ENCODE measurements at regions not wholly inside any gene's neighbourhood (a gene's known extent, or its start where the extent isn't known, plus 50 kb on each side); places are given as distances from the start of the nearest gene placed in this dataset.

- ChIA-PET CTCF (no interaction called here), POLR2A (no interaction called here)
- H3K27ac Mint-ChIP-seq = no peak overlapping the region
- H3K4me1 Mint-ChIP-seq = no peaks in the 10 kb centered on the region
- H3K9me3 Mint-ChIP-seq = no peaks in the 10 kb centered on the region
- H3K27me3 Mint-ChIP-seq = peaks cover 2% of the 10 kb centered on the region
- no peaks in the 10 kb centered on the region for H3K36me3 Mint-ChIP-seq (ENCODE audit: low read depth)
- no peak overlapping the region for H3K4me3 Mint-ChIP-seq
- DNase-seq = no peak
These were observed 337.3 kb upstream of the ZNF32 start for GRCh38 chr10:43985941-43986340.

- Mint-ChIP-seq H3K4me3 (no peak overlapping the region), H3K9me3 (no peaks in the 10 kb centered on the region), H3K36me3 (ENCODE audit: low read depth) (no peaks in the 10 kb centered on the region), H3K4me1 (peaks cover 9% of the 10 kb centered on the region), H3K27me3 (peaks cover 2% of the 10 kb centered on the region), H3K27ac (no peak overlapping the region)
- CTCF ChIA-PET = no interaction called here
- POLR2A ChIA-PET = no interaction called here
- no peak for DNase-seq
These were observed 335.2 kb upstream of the ZNF32 start for GRCh38 chr10:43983856-43984271.

GRCh38 chr10:43983405-43983804 is 334.7 kb upstream of the ZNF32 start:
- ChIA-PET POLR2A (no interaction called here), CTCF (interaction anchor here (1.9 kb wide), 1 partner anchor 293 kb away, joined by 6 read pairs; no protein-coding TSS in a partner anchor)
- H3K4me3 Mint-ChIP-seq = no peak overlapping the region
- H3K36me3 Mint-ChIP-seq (ENCODE audit: low read depth) = no peaks in the 10 kb centered on the region
- H3K4me1 Mint-ChIP-seq = peaks cover 9% of the 10 kb centered on the region
- H3K9me3 Mint-ChIP-seq = no peaks in the 10 kb centered on the region
- peaks cover 2% of the 10 kb centered on the region for H3K27me3 Mint-ChIP-seq
- DNase-seq = no peak
- H3K27ac Mint-ChIP-seq = no peak overlapping the region

- no peak overlapping the region for H3K4me3 Mint-ChIP-seq
- H3K27ac Mint-ChIP-seq = no peak overlapping the region
- H3K27me3 Mint-ChIP-seq = no peaks in the 10 kb centered on the region
- peaks cover 9% of the 10 kb centered on the region for H3K4me1 Mint-ChIP-seq
- H3K9me3 Mint-ChIP-seq = no peaks in the 10 kb centered on the region
- H3K36me3 Mint-ChIP-seq (ENCODE audit: low read depth) = no peaks in the 10 kb centered on the region
- ChIA-PET CTCF (interaction anchor here (1.9 kb wide), 1 partner anchor 292 kb away, joined by 6 read pairs; no protein-coding TSS in a partner anchor), POLR2A (no interaction called here)
- DNase-seq = no peak
These were observed 333.6 kb upstream of the ZNF32 start for GRCh38 chr10:43982250-43982649.

GRCh38 chr10:43981696-43982095 is 333.0 kb upstream of the ZNF32 start:
- POLR2A ChIA-PET = no interaction called here
- Mint-ChIP-seq H3K36me3 (ENCODE audit: low read depth) (no peaks in the 10 kb centered on the region), H3K9me3 (no peaks in the 10 kb centered on the region), H3K4me3 (no peak overlapping the region), H3K27me3 (no peaks in the 10 kb centered on the region), H3K4me1 (peaks cover 9% of the 10 kb centered on the region), H3K27ac (no peak overlapping the region)
- CTCF ChIA-PET = interaction anchor here (1.9 kb wide), 1 partner anchor 291 kb away, joined by 6 read pairs; no protein-coding TSS in a partner anchor
- DNase-seq = no peak

GRCh38 chr10:43981232-43981631 is 332.6 kb upstream of the ZNF32 start:
- Mint-ChIP-seq H3K36me3 (ENCODE audit: low read depth) (no peaks in the 10 kb centered on the region), H3K27me3 (peaks cover 2% of the 10 kb centered on the region), H3K9me3 (no peaks in the 10 kb centered on the region), H3K4me3 (no peak overlapping the region), H3K27ac (no peak overlapping the region), H3K4me1 (peaks cover 9% of the 10 kb centered on the region)
- ChIA-PET CTCF (no interaction called here), POLR2A (no interaction called here)
- DNase-seq = no peak

GRCh38 chr10:43980715-43981114 is 332.0 kb upstream of the ZNF32 start:
- ChIA-PET POLR2A (no interaction called here), CTCF (no interaction called here)
- H3K27ac Mint-ChIP-seq = no peak overlapping the region
- DNase-seq = no peak
- H3K4me1 Mint-ChIP-seq = peaks cover 9% of the 10 kb centered on the region
- H3K27me3 Mint-ChIP-seq = peaks cover 3% of the 10 kb centered on the region
- no peaks in the 10 kb centered on the region for H3K36me3 Mint-ChIP-seq (ENCODE audit: low read depth)
- no peak overlapping the region for H3K4me3 Mint-ChIP-seq
- no peaks in the 10 kb centered on the region for H3K9me3 Mint-ChIP-seq

- POLR2A ChIA-PET = no interaction called here
- H3K4me1 Mint-ChIP-seq = peaks cover 9% of the 10 kb centered on the region
These were observed 331.6 kb upstream of the ZNF32 start for GRCh38 chr10:43980313-43980712.

GRCh38 chr10:43979551-43979950 is 330.9 kb upstream of the ZNF32 start:
- H3K27me3 Mint-ChIP-seq = peaks cover 3% of the 10 kb centered on the region
- no peak for DNase-seq
- no peaks in the 10 kb centered on the region for H3K9me3 Mint-ChIP-seq
- no peak overlapping the region for H3K4me3 Mint-ChIP-seq
- POLR2A ChIA-PET = no interaction called here
- H3K4me1 Mint-ChIP-seq = peaks cover 9% of the 10 kb centered on the region
- no peaks in the 10 kb centered on the region for H3K36me3 Mint-ChIP-seq (ENCODE audit: low read depth)
- H3K27ac Mint-ChIP-seq = no peak overlapping the region
- CTCF ChIA-PET = no interaction called here

More at GRCh38 chr10:43980313-43980712, 331.6 kb upstream of the ZNF32 start:
- H3K9me3 Mint-ChIP-seq = no peaks in the 10 kb centered on the region
- CTCF ChIA-PET = no interaction called here
- H3K4me3 Mint-ChIP-seq = no peak overlapping the region
- no peak for DNase-seq
- no peaks in the 10 kb centered on the region for H3K36me3 Mint-ChIP-seq (ENCODE audit: low read depth)
- H3K27ac Mint-ChIP-seq = peak overlapping the region; percentile 8
- peaks cover 3% of the 10 kb centered on the region for H3K27me3 Mint-ChIP-seq

GRCh38 chr10:43978936-43979335 is 330.3 kb upstream of the ZNF32 start:
- no peak overlapping the region for H3K27ac Mint-ChIP-seq
- H3K4me1 Mint-ChIP-seq = peaks cover 9% of the 10 kb centered on the region
- CTCF ChIA-PET = interaction anchor here (0.6 kb wide), 1 partner anchor 69 kb away, joined by 3 read pairs; no protein-coding TSS in a partner anchor
- DNase-seq = no peak
- H3K27me3 Mint-ChIP-seq = peaks cover 3% of the 10 kb centered on the region
- POLR2A ChIA-PET = no interaction called here
- H3K9me3 Mint-ChIP-seq = no peaks in the 10 kb centered on the region
- H3K4me3 Mint-ChIP-seq = no peak overlapping the region
- no peaks in the 10 kb centered on the region for H3K36me3 Mint-ChIP-seq (ENCODE audit: low read depth)

GRCh38 chr10:43978091-43978490 is 329.4 kb upstream of the ZNF32 start:
- Mint-ChIP-seq H3K4me3 (no peak overlapping the region), H3K36me3 (ENCODE audit: low read depth) (no peaks in the 10 kb centered on the region), H3K9me3 (no peaks in the 10 kb centered on the region), H3K4me1 (peaks cover 9% of the 10 kb centered on the region), H3K27ac (no peak overlapping the region), H3K27me3 (peaks cover 3% of the 10 kb centered on the region)
- CTCF ChIA-PET = no interaction called here
- POLR2A ChIA-PET = no interaction called here
- no peak for DNase-seq

GRCh38 chr10:43976292-43976691 is 327.6 kb upstream of the ZNF32 start:
- no peak overlapping the region for H3K4me3 Mint-ChIP-seq
- no peaks in the 10 kb centered on the region for H3K9me3 Mint-ChIP-seq
- ChIA-PET POLR2A (no interaction called here), CTCF (no interaction called here)
- H3K36me3 Mint-ChIP-seq (ENCODE audit: low read depth) = no peaks in the 10 kb centered on the region
- no peak for DNase-seq
- no peak overlapping the region for H3K27ac Mint-ChIP-seq
- H3K4me1 Mint-ChIP-seq = peaks cover 9% of the 10 kb centered on the region
- peaks cover 3% of the 10 kb centered on the region for H3K27me3 Mint-ChIP-seq

- H3K9me3 Mint-ChIP-seq = no peaks in the 10 kb centered on the region
- CTCF ChIA-PET = no interaction called here
- POLR2A ChIA-PET = no interaction called here
- no peak for DNase-seq
- H3K36me3 Mint-ChIP-seq (ENCODE audit: low read depth) = no peaks in the 10 kb centered on the region
- H3K27ac Mint-ChIP-seq = no peak overlapping the region
- no peaks in the 10 kb centered on the region for H3K4me1 Mint-ChIP-seq
- no peak overlapping the region for H3K4me3 Mint-ChIP-seq
- H3K27me3 Mint-ChIP-seq = peaks cover 3% of the 10 kb centered on the region
These were observed 325.1 kb upstream of the ZNF32 start for GRCh38 chr10:43973801-43974200.

GRCh38 chr10:43972976-43973647 is 324.4 kb upstream of the ZNF32 start:
- CTCF ChIA-PET = no interaction called here

More at GRCh38 chr10:43972976-43973647, 324.4 kb upstream of the ZNF32 start:
- H3K27ac Mint-ChIP-seq = no peak overlapping the region
- H3K4me3 Mint-ChIP-seq = no peak overlapping the region
- no peak for DNase-seq
- H3K36me3 Mint-ChIP-seq (ENCODE audit: low read depth) = no peaks in the 10 kb centered on the region
- POLR2A ChIA-PET = no interaction called here
- peaks cover 3% of the 10 kb centered on the region for H3K27me3 Mint-ChIP-seq
- no peaks in the 10 kb centered on the region for H3K9me3 Mint-ChIP-seq
- no peaks in the 10 kb centered on the region for H3K4me1 Mint-ChIP-seq
